ENCODE measurements at regions not wholly inside any gene's neighbourhood (a gene's known extent, or its start where the extent isn't known, plus 50 kb on each side); places are given as distances from the start of the nearest gene placed in this dataset.

DNA sequence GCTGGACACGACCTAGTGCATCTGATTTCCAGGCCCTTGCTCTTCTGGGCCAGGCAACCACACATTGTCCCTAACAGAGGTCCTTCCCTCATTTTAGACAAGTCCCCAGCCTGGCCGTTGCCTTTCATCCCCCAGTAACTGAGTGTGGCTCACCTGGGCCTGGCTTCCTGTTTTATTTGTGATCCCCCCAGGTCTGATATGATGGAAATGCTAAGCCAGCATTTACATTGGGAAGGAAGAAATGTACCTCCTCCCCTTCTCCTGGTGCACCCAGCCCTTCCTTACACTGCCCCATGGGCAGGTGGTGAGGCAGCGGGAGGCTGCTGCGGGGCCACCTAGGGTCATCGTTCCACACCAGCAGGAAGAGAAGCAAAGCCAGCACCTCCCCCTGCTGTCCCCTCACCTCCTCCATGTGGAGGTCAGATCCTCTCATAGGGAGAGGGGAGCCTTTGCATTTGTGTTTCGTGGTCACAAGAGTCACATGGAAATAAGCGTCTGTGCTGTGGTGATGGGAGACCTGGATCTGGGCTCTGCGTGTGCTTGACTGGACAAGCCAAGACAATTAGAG lies 108.8 kb downstream of the GLRX3 start:
- Mint-ChIP-seq H3K36me3 (ENCODE audit: low read depth) (peaks cover 7% of the 10 kb centered on the region), H3K27me3 (ENCODE audit: low read depth) (peaks cover 28% of the 10 kb centered on the region), H3K27ac (no peak overlapping the region), H3K4me3 (no peak overlapping the region), H3K4me1 (ENCODE audit: low read depth) (peaks cover 15% of the 10 kb centered on the region), H3K9me3 (peaks cover 6% of the 10 kb centered on the region)
- CTCF ChIA-PET, result no interaction called here
- no peak for DNase-seq
- intact Hi-C loops (cut with micrococcal nuclease), result no loop called here

- intact Hi-C loops (cut with micrococcal nuclease), result no loop called here
- H3K9me3 Mint-ChIP-seq, result peaks cover 3% of the 10 kb centered on the region
These were observed 109.9 kb downstream of the GLRX3 start for GRCh38 chr10:130246113-130246512.

DNA sequence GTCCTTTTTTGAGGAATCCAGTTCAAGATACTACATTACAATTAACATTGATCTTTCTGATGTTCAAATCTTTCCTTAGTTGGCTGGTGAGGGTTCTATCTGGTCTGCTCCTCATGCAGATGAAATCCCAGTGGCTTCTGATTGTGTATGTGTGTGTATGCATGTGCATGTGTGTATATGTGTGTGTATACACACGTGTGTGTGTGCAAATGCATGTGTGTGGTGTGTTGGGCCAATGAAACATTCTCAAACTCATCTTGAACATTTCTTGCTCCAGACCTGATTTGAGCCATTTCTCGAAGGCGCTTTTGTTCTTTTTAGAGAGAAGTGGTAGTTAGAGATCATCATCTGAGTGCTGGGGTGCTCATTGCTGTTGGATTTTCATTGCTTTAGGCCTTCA lies 113.9 kb downstream of the GLRX3 start:
- Mint-ChIP-seq H3K36me3 (ENCODE audit: low read depth) (peaks cover 2% of the 10 kb centered on the region), H3K4me3 (no peak overlapping the region), H3K27me3 (ENCODE audit: low read depth) (no peaks in the 10 kb centered on the region), H3K27ac (no peak overlapping the region), H3K4me1 (ENCODE audit: low read depth) (no peaks in the 10 kb centered on the region), H3K9me3 (no peaks in the 10 kb centered on the region)
- CTCF ChIA-PET, result no interaction called here
- intact Hi-C loops (cut with micrococcal nuclease), result loop anchor here (10.0 kb wide), 1 partner anchor 1625 kb away; no protein-coding TSS in a partner anchor
- DNase-seq, result no peak

More at GRCh38 chr10:130246113-130246512, 109.9 kb downstream of the GLRX3 start:
- Mint-ChIP-seq H3K27ac (no peak overlapping the region), H3K4me1 (ENCODE audit: low read depth) (peaks cover 15% of the 10 kb centered on the region), H3K36me3 (ENCODE audit: low read depth) (peaks cover 6% of the 10 kb centered on the region), H3K27me3 (ENCODE audit: low read depth) (peaks cover 26% of the 10 kb centered on the region), H3K4me3 (no peak overlapping the region)
- CTCF ChIA-PET, result no interaction called here
- no peak for DNase-seq

DNA sequence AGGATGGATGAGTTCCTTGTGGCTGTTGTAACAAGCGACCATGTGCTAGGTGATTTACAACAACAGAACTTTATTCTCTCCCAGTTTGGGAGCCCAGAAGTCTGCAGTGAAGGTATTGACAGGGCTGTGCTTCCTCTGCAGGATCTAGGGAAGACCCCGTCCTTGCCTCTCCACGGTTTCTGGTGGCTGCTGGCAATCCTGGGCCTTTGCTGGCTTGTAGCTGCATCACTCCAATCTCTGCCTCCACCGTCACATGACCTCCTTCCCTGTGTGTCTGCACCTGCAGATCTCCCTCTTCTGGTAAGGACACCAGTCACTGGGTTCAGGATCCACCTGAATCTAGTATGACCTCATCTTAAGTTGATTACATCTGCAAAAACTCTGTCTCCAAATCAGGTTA lies 115.6 kb downstream of the GLRX3 start:
- no peak overlapping the region for H3K27ac Mint-ChIP-seq
- DNase-seq, result no peak
- intact Hi-C loops (cut with micrococcal nuclease), result loop anchor here (10.0 kb wide), 1 partner anchor 1623 kb away; no protein-coding TSS in a partner anchor
- H3K27me3 Mint-ChIP-seq (ENCODE audit: low read depth), result no peaks in the 10 kb centered on the region
- H3K4me1 Mint-ChIP-seq (ENCODE audit: low read depth), result no peaks in the 10 kb centered on the region
- no peaks in the 10 kb centered on the region for H3K36me3 Mint-ChIP-seq (ENCODE audit: low read depth)
- H3K9me3 Mint-ChIP-seq, result no peaks in the 10 kb centered on the region
- CTCF ChIA-PET, result no interaction called here
- no peak overlapping the region for H3K4me3 Mint-ChIP-seq

DNA sequence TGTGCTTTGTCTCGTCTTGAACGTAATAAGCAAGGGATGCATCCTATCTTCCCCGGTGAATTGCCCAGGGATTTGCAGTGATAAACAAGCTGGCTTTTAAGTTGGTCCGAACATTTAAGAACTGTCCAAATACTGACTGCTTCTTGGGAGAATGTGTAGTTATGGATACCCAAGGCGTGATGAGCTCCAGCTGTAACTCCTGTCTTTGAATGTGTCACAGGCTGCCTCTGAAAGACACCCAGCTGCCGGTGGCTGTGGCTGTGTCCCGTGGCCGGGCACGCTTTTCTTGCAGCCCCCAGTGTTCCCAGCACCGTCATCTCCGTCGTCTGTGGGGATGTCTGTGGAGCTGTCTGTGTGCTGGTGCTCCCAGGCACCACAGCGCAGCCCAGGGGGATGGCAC lies 118.1 kb downstream of the GLRX3 start:
- Mint-ChIP-seq H3K27me3 (ENCODE audit: low read depth) (no peaks in the 10 kb centered on the region), H3K4me1 (ENCODE audit: low read depth) (no peaks in the 10 kb centered on the region), H3K9me3 (no peaks in the 10 kb centered on the region), H3K36me3 (ENCODE audit: low read depth) (no peaks in the 10 kb centered on the region), H3K4me3 (no peak overlapping the region), H3K27ac (no peak overlapping the region)
- no peak for DNase-seq
- CTCF ChIA-PET, result interaction anchor here (1.0 kb wide), 2 partner anchors 20 to 57 kb away, joined by 3 read pairs; no protein-coding TSS in a partner anchor
- intact Hi-C loops (cut with micrococcal nuclease), result loop anchor here (10.0 kb wide), 1 partner anchor 1621 kb away; no protein-coding TSS in a partner anchor

- Mint-ChIP-seq H3K36me3 (ENCODE audit: low read depth) (no peaks in the 10 kb centered on the region), H3K9me3 (no peaks in the 10 kb centered on the region), H3K27ac (no peak overlapping the region), H3K4me1 (ENCODE audit: low read depth) (no peaks in the 10 kb centered on the region), H3K27me3 (ENCODE audit: low read depth) (no peaks in the 10 kb centered on the region), H3K4me3 (no peak overlapping the region)
- CTCF ChIA-PET, result interaction anchor here (1.0 kb wide), 1 partner anchor 56 kb away, joined by 3 read pairs; no protein-coding TSS in a partner anchor
- intact Hi-C loops (cut with micrococcal nuclease), result loop anchor here (10.0 kb wide), 1 partner anchor 1620 kb away; no protein-coding TSS in a partner anchor
- DNase-seq, result peak; percentile 62
These were observed 118.5 kb downstream of the GLRX3 start for GRCh38 chr10:130254662-130255061.

GRCh38 chr10:130255777-130256176 lies 119.6 kb downstream of the GLRX3 start:
- H3K36me3 Mint-ChIP-seq (ENCODE audit: low read depth), result no peaks in the 10 kb centered on the region
- no peaks in the 10 kb centered on the region for H3K27me3 Mint-ChIP-seq (ENCODE audit: low read depth)
- no peaks in the 10 kb centered on the region for H3K9me3 Mint-ChIP-seq
- intact Hi-C loops (cut with micrococcal nuclease), result loop anchor here (10.0 kb wide), 1 partner anchor 1619 kb away; no protein-coding TSS in a partner anchor
- H3K27ac Mint-ChIP-seq, result no peak overlapping the region
- H3K4me3 Mint-ChIP-seq, result no peak overlapping the region
- H3K4me1 Mint-ChIP-seq (ENCODE audit: low read depth), result no peaks in the 10 kb centered on the region
- no peak for DNase-seq
- CTCF ChIA-PET, result no interaction called here

DNA sequence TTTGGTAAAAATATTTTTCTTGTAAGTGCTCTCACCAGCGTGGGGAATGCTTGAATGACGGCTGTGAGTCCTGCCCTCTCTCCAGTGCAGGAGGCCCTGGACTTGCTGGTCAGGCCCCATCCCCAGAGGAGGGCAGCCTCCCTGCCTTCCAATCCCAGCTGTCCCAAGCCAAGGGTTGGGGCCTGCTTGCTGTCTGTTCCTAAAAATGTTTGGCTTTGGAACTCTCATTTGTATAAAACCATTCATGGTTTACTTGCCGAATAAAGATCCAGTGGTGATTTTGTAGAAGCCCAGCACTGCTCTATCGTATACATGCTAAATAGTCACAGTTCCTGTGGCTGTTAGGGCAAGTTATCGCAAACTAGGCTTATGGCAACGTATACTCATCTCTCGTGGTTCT lies 121.7 kb downstream of the GLRX3 start:
- intact Hi-C loops (cut with micrococcal nuclease), result loop anchor here (10.0 kb wide), 1 partner anchor 1617 kb away; no protein-coding TSS in a partner anchor

GRCh38 chr10:130259380-130259779 lies 123.2 kb downstream of the GLRX3 start:
- intact Hi-C loops (cut with micrococcal nuclease), result loop anchor here (10.0 kb wide), 1 partner anchor 1615 kb away; no protein-coding TSS in a partner anchor
- no peak overlapping the region for H3K27ac Mint-ChIP-seq

More for the DNA sequence above, 121.7 kb downstream of the GLRX3 start:
- Mint-ChIP-seq H3K36me3 (ENCODE audit: low read depth) (no peaks in the 10 kb centered on the region), H3K4me3 (no peak overlapping the region), H3K4me1 (ENCODE audit: low read depth) (no peaks in the 10 kb centered on the region), H3K9me3 (no peaks in the 10 kb centered on the region), H3K27me3 (ENCODE audit: low read depth) (no peaks in the 10 kb centered on the region), H3K27ac (no peak overlapping the region)
- CTCF ChIA-PET, result no interaction called here
- no peak for DNase-seq

DNA sequence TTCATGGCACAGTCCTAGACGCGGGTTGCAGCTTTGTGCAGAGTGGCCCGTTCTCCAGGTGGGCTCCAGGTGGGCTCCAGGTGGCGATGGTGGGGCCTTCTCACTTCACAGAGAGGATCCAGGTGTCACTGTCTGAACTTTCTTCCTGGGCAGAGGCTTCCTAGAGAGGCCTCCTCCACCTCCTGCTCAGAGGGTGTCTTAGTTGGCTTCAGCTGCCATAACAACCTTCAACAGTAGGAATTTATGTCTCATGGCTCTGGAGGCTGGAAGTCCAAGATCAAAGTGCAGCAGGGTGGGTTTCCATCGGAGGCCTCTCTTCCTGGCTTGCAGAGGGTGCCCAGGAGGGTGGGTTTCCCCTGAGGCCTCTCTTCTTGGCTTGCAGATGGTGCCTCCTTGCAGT lies 125.1 kb downstream of the GLRX3 start:
- intact Hi-C loops (cut with micrococcal nuclease), result no loop called here
- Mint-ChIP-seq H3K9me3 (no peaks in the 10 kb centered on the region), H3K36me3 (ENCODE audit: low read depth) (no peaks in the 10 kb centered on the region), H3K4me1 (ENCODE audit: low read depth) (no peaks in the 10 kb centered on the region), H3K27me3 (ENCODE audit: low read depth) (no peaks in the 10 kb centered on the region), H3K27ac (no peak overlapping the region), H3K4me3 (no peak overlapping the region)
- CTCF ChIA-PET, result no interaction called here
- DNase-seq, result no peak

More at GRCh38 chr10:130259380-130259779, 123.2 kb downstream of the GLRX3 start:
- H3K36me3 Mint-ChIP-seq (ENCODE audit: low read depth), result no peaks in the 10 kb centered on the region
- H3K9me3 Mint-ChIP-seq, result no peaks in the 10 kb centered on the region
- CTCF ChIA-PET, result interaction anchor here (0.9 kb wide), 1 partner anchor 582 kb away, joined by 3 read pairs; no protein-coding TSS in a partner anchor
- no peak for DNase-seq
- no peaks in the 10 kb centered on the region for H3K4me1 Mint-ChIP-seq (ENCODE audit: low read depth)
- no peaks in the 10 kb centered on the region for H3K27me3 Mint-ChIP-seq (ENCODE audit: low read depth)
- H3K4me3 Mint-ChIP-seq, result no peak overlapping the region

DNA sequence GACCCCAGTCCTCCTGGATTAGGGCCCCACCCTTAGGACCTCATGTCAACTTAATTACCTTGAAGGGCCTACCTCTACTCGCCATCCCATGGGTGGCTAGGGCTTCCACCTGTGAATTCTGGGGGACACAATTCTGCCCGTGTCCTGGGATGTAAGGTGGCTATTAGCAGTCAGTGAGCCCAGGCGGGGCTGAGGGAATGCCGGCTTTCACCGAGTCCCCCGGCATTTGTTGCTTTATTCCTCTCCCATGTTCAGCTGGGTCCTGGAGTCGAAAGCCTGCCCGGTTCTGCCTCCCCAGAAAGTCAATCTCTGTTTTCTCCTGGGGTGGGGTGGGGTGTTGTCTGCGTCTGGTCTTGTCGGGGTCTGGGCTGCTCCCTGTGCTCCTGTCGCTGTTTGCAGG lies 125.6 kb downstream of the GLRX3 start:
- H3K27ac Mint-ChIP-seq, result no peak overlapping the region
- CTCF ChIA-PET, result no interaction called here
- H3K36me3 Mint-ChIP-seq (ENCODE audit: low read depth), result no peaks in the 10 kb centered on the region
- no peaks in the 10 kb centered on the region for H3K4me1 Mint-ChIP-seq (ENCODE audit: low read depth)
- no peak for DNase-seq
- no peak overlapping the region for H3K4me3 Mint-ChIP-seq
- no peaks in the 10 kb centered on the region for H3K9me3 Mint-ChIP-seq
- no peaks in the 10 kb centered on the region for H3K27me3 Mint-ChIP-seq (ENCODE audit: low read depth)
- intact Hi-C loops (cut with micrococcal nuclease), result no loop called here

- Mint-ChIP-seq H3K36me3 (ENCODE audit: low read depth) (no peaks in the 10 kb centered on the region), H3K9me3 (no peaks in the 10 kb centered on the region), H3K4me3 (no peak overlapping the region), H3K27ac (no peak overlapping the region), H3K27me3 (ENCODE audit: low read depth) (no peaks in the 10 kb centered on the region), H3K4me1 (ENCODE audit: low read depth) (no peaks in the 10 kb centered on the region)
- intact Hi-C loops (cut with micrococcal nuclease), result no loop called here
- CTCF ChIA-PET, result no interaction called here
- no peak for DNase-seq
These were observed 127.1 kb downstream of the GLRX3 start for GRCh38 chr10:130263289-130263688.

- no peak for DNase-seq
- H3K4me3 Mint-ChIP-seq, result no peak overlapping the region
- CTCF ChIA-PET, result no interaction called here
- no peaks in the 10 kb centered on the region for H3K4me1 Mint-ChIP-seq (ENCODE audit: low read depth)
- H3K27ac Mint-ChIP-seq, result no peak overlapping the region
- no peaks in the 10 kb centered on the region for H3K9me3 Mint-ChIP-seq
- intact Hi-C loops (cut with micrococcal nuclease), result no loop called here
- no peaks in the 10 kb centered on the region for H3K27me3 Mint-ChIP-seq (ENCODE audit: low read depth)
- H3K36me3 Mint-ChIP-seq (ENCODE audit: low read depth), result no peaks in the 10 kb centered on the region
These were observed 129.4 kb downstream of the GLRX3 start for GRCh38 chr10:130265542-130265941.
